Central memory CD8-positive, alpha-beta T cell (primary cell): ENCODE measurements at regions not wholly inside any gene's neighbourhood (a gene's known extent, or its start where the extent isn't known, plus 50 kb on each side); places are given as distances from the start of the nearest gene placed in this dataset.
"Not testable (repeated sequence)": the region's sequence is repeated elsewhere in the genome, so short reads cannot be mapped to it uniquely, and the experiment has no call there.

Experiments
- ATAC-seq: fragments of 150-1000 bp; cut with Tn5 transposase; replicated peaks from 2 replicates; pipeline ENCODE4 v1.10.0; 2022; ENCODE audit warnings: mild to moderate bottlenecking, moderate FRiP score, moderate number of reproducible peaks; ENCODE audit not compliant: poor library complexity, severe bottlenecking; ENCODE audit errors: extremely low read depth
- DNase-seq, 2 donors: peaks; one replicate each; pipeline ENCODE4 v3.0.0; 2021; ENCODE audit warnings: low spot score in 2 of 2
- H3K27ac Mint-ChIP-seq: one replicate; pipeline ENCODE4 v1.8.0; 2022; ENCODE audit warnings: low read depth, mild to moderate bottlenecking, moderate library complexity, mixed read lengths
- H3K27me3 Mint-ChIP-seq: one replicate; pipeline ENCODE4 v1.8.0; 2022; ENCODE audit warnings: mixed read lengths
- H3K36me3 Mint-ChIP-seq: one replicate; pipeline ENCODE4 v1.8.0; 2022; ENCODE audit warnings: mild to moderate bottlenecking, moderate library complexity, mixed read lengths; ENCODE audit not compliant: insufficient read depth
- H3K4me1 Mint-ChIP-seq: one replicate; pipeline ENCODE4 v1.8.0; 2022; ENCODE audit warnings: mixed read lengths
- H3K4me3 Mint-ChIP-seq: one replicate; pipeline ENCODE4 v1.8.0; 2022; ENCODE audit warnings: mild to moderate bottlenecking, moderate library complexity, mixed read lengths
- H3K9me3 Mint-ChIP-seq: one replicate; pipeline ENCODE4 v1.8.0; 2022; ENCODE audit warnings: mixed read lengths

- H3K27me3 Mint-ChIP-seq, result no peaks in the 10 kb centered on the region
- H3K27ac Mint-ChIP-seq, result no peak overlapping the region
- DNase-seq (no peak), ATAC-seq (no peak)
- H3K4me1 Mint-ChIP-seq, result no peaks in the 10 kb centered on the region
- H3K36me3 Mint-ChIP-seq, result no peaks in the 10 kb centered on the region
- no peak overlapping the region for H3K4me3 Mint-ChIP-seq
- peaks cover 5% of the 10 kb centered on the region for H3K9me3 Mint-ChIP-seq
These were observed 85.0 kb downstream of the MYCN start for GRCh38 chr2:16025211-16025875.

GRCh38 chr2:16024628-16025027, 84.3 kb downstream of the MYCN start:
- not testable (repeated sequence) for H3K4me1 Mint-ChIP-seq, H3K9me3 Mint-ChIP-seq, H3K27me3 Mint-ChIP-seq, H3K36me3 Mint-ChIP-seq, H3K4me3 Mint-ChIP-seq, ATAC-seq, DNase-seq, H3K27ac Mint-ChIP-seq

GRCh38 chr2:16023506-16024360, 83.4 kb downstream of the MYCN start:
- ATAC-seq, result no peak
- no peak for DNase-seq
- no peaks in the 10 kb centered on the region for H3K27me3 Mint-ChIP-seq
- no peak overlapping the region for H3K4me3 Mint-ChIP-seq
- no peaks in the 10 kb centered on the region for H3K36me3 Mint-ChIP-seq
- no peaks in the 10 kb centered on the region for H3K4me1 Mint-ChIP-seq
- H3K9me3 Mint-ChIP-seq, result peaks cover 5% of the 10 kb centered on the region
- H3K27ac Mint-ChIP-seq, result no peak overlapping the region

GRCh38 chr2:16022548-16023240, 82.3 kb downstream of the MYCN start:
- Mint-ChIP-seq H3K27me3 (no peaks in the 10 kb centered on the region), H3K27ac (no peak overlapping the region), H3K4me1 (no peaks in the 10 kb centered on the region), H3K4me3 (no peak overlapping the region), H3K9me3 (no peaks in the 10 kb centered on the region), H3K36me3 (no peaks in the 10 kb centered on the region)
- no peak for DNase-seq
- ATAC-seq, result no peak

GRCh38 chr2:16021611-16022363, 81.4 kb downstream of the MYCN start:
- DNase-seq (no peak), ATAC-seq (no peak)
- Mint-ChIP-seq H3K36me3 (no peaks in the 10 kb centered on the region), H3K4me1 (no peaks in the 10 kb centered on the region), H3K9me3 (no peaks in the 10 kb centered on the region), H3K27ac (no peak overlapping the region), H3K27me3 (no peaks in the 10 kb centered on the region), H3K4me3 (no peak overlapping the region)

GRCh38 chr2:16020389-16021008, 80.1 kb downstream of the MYCN start:
- Mint-ChIP-seq H3K4me3 (no peak overlapping the region), H3K36me3 (no peaks in the 10 kb centered on the region), H3K27me3 (no peaks in the 10 kb centered on the region), H3K27ac (no peak overlapping the region), H3K9me3 (no peaks in the 10 kb centered on the region), H3K4me1 (no peaks in the 10 kb centered on the region)
- ATAC-seq (no peak), DNase-seq (no peak)

- ATAC-seq (no peak), DNase-seq (no peak)
- Mint-ChIP-seq H3K4me1 (no peaks in the 10 kb centered on the region), H3K27ac (no peak overlapping the region), H3K9me3 (no peaks in the 10 kb centered on the region), H3K36me3 (no peaks in the 10 kb centered on the region), H3K27me3 (peaks cover 5% of the 10 kb centered on the region), H3K4me3 (no peak overlapping the region)
These were observed 79.4 kb downstream of the MYCN start for GRCh38 chr2:16019617-16020351.

- Mint-ChIP-seq H3K4me1 (no peaks in the 10 kb centered on the region), H3K4me3 (no peak overlapping the region), H3K27me3 (peaks cover 12% of the 10 kb centered on the region), H3K36me3 (no peaks in the 10 kb centered on the region), H3K27ac (no peak overlapping the region), H3K9me3 (no peaks in the 10 kb centered on the region)
- ATAC-seq (no peak), DNase-seq (no peak)
These were observed 78.7 kb downstream of the MYCN start for GRCh38 chr2:16019060-16019480.

GRCh38 chr2:16018277-16019059, 78.1 kb downstream of the MYCN start:
- Mint-ChIP-seq H3K27me3 (peaks cover 17% of the 10 kb centered on the region), H3K27ac (no peak overlapping the region), H3K36me3 (no peaks in the 10 kb centered on the region), H3K4me3 (no peak overlapping the region), H3K9me3 (no peaks in the 10 kb centered on the region), H3K4me1 (no peaks in the 10 kb centered on the region)
- DNase-seq (no peak), ATAC-seq (no peak)

GRCh38 chr2:16016282-16016681, 75.9 kb downstream of the MYCN start:
- Mint-ChIP-seq H3K27me3 (peaks cover 24% of the 10 kb centered on the region), H3K9me3 (no peaks in the 10 kb centered on the region), H3K36me3 (no peaks in the 10 kb centered on the region), H3K4me1 (no peaks in the 10 kb centered on the region), H3K4me3 (no peak overlapping the region), H3K27ac (no peak overlapping the region)
- DNase-seq, result no peak
- ATAC-seq, result no peak

GRCh38 chr2:16015903-16016265, 75.5 kb downstream of the MYCN start:
- ATAC-seq (no peak), DNase-seq (no peak)
- H3K27me3 Mint-ChIP-seq, result peaks cover 24% of the 10 kb centered on the region
- no peaks in the 10 kb centered on the region for H3K36me3 Mint-ChIP-seq
- no peaks in the 10 kb centered on the region for H3K4me1 Mint-ChIP-seq
- H3K27ac Mint-ChIP-seq, result no peak overlapping the region
- no peak overlapping the region for H3K4me3 Mint-ChIP-seq
- H3K9me3 Mint-ChIP-seq, result no peaks in the 10 kb centered on the region
